ENCODE measurements at regions not wholly inside any gene's neighbourhood (a gene's known extent, or its start where the extent isn't known, plus 50 kb on each side); places are given as distances from the start of the nearest gene placed in this dataset.
"Not testable (repeated sequence)": the region's sequence is repeated elsewhere in the genome, so short reads cannot be mapped to it uniquely, and the experiment has no call there.

DNA sequence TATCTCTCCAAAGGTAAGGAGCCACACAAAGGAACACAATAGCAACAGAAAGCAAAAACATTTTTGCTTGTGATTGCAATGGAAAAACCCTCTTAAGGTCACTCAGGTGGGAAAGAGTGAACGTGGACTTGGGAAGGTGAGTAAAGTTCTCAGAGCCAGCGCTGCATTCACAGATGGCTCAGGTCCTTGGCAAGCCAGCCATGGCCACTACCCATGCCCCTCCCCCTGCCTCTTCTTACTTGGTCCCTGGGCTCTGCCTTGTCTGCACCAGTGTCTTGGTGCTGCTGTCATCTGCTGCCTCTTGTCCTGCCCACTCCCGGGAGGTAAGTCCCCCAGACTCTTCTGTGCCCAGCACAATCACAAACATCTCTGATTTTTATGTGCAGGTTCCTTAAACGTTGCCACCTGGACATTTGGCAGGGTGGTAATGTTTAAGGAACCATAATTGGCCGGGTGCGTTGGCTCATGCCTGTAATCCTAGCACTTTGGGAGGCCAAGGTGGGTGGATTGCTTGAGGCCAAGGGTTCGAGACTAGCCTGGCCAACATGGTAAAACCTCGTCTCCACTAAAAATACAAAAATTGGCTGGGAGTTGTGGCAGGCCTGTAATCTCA is 74.6 kb downstream of the FEM1C start:
- ATAC-seq: no peak

DNA sequence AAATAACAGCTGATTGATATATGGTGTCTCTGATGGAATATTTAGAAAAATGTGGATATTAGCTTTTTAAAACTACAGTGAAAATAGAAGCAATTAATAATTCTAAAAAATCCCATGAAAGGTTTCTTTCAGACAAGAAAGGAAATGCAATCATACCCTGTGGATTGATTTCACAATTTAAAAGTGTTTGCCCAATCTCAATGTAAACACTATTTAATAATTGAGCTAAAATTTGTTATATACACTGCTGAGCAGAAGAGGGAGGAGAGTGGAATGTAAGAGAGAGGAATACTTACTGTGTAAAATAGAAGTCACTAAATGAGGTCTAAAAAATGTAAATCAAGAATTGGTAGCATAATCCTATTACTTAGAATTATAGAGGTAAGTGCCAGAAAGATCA is 76.9 kb downstream of the FEM1C start:
- ATAC-seq: no peak

DNA sequence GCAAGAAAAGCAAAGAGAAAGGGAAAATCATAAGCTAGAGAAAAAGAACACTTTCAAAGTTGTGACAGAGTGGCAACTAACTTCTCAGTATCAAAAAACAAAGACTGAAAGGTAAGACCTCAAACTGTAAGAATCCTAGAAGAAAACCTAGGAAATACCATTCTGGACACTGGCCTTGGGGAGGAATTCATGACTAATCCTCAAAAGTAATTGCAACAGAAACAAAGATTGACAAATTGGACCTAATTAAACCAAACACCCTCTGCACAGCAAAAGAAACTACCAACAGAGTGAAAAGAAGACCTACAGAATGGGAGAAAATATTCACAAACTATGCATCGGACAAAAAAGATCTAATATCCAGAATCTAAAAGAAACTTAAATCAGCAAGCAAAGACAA is 79.1 kb downstream of the FEM1C start:
- no peak for ATAC-seq

DNA sequence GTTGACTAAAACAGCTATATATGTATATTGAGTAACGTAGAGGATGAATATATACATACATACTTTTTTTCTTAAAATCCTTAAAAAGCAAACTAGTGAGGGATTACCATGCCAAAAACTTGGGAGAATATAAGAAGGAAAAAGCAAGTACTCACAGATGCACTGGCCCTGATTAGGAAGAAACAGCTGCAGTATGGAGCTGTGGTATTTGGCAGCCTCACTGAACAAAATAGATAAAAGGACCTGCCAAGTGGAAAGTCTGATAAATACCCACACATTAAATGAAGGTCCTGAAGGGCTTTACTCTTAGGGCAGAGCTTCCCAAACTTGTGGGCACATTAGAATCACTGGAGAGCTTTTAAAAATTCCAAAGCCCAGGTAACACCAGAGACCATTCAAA is 80.6 kb downstream of the FEM1C start:
- no peak for ATAC-seq

DNA sequence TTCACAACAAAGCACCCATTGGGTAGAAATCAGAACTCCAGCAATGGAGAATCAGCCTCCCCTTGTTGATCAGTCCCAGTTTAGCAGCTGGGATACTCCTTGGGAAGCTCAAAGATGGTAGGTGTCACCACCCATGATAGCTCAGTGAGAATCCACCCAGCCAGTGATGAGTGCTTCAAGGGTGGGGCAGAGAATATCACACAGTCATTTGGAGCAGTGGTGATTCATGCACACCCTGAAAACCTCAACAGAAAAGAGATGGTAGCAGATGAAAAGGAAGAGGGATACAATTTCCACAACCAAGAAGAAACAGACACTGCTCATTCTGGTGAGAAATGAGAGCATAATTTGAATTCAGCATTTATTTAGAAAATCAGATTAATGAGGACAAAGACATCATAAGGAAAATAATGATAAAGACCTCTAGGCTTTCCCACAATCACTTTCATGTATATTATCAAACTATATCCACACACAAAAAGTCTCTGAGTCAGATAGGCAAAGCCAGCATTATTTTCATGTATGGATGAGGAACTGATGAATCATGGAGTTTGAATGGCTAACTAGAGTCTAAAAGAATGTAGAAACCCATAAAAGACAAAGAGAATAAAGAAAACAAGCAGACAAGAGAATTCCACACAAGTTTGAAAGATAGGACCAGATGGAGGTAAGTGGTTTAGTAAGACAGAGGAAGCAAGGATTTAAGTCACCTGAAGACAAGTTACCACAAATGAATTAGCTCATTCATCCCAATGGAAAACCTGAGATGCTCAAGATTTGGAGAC is 82.9 kb downstream of the FEM1C start:
- ATAC-seq: peak; percentile 92

DNA sequence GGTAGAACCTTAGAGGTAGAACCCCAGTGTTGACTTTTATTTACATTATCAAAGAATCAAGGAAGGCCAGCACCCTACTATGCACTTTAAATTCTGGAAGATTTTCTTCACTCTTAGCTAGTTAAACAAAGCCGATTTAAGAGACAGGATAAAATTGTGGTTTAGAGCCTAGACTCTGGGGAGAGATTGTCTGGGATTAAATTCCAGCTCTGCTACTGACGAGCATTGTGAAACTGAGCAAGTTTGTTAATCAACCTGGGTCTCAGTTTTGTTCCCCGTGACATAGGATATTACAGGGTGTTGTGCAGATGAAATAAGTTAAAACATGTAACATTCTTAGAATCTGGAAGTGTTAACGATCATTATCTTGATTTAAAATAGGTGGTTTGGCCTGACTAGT is 83.5 kb downstream of the FEM1C start:
- no peak for ATAC-seq

DNA sequence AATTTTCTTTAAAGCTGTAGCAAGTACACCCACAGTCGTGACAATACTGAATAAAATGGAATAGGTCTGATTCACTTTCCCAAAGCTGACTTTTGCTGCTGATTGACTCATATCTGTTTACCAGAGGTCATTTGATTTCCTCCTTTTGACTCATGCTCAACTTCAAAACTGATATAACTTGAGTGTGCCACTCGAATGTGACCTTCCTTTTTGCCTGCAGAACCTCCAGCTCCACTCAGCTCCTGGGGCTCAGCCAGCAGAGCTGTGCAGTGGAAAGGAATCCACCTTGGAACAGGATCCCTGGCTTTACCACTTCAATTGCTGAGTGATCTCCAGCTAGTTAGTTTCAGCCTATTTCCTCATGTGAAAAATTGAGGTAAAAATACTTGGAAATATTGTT is 84.1 kb downstream of the FEM1C start:
- ATAC-seq: peak; percentile 90

DNA sequence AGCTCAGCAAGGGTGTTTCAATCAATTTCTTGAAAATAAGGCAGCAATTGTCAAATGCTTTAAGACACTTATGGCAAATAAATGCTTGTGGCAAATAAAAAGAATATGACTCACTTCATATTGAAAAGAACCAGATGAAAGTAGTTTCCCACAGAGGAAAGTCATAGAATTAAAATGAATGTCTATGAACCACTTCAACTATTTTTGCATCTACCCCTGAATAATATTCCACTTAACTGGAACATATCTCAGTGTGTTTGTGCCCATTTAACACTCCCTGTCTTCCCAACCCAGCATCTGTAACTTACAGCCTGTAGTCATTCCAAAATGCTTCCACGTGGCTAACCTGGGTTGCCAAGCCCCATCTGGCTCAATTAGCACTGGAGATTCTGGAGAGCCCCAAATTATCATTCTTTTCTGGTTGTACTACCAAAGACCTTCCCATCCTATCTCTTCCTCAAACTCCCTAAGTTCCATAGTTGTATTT is 84.7 kb downstream of the FEM1C start:
- no peak for ATAC-seq

DNA sequence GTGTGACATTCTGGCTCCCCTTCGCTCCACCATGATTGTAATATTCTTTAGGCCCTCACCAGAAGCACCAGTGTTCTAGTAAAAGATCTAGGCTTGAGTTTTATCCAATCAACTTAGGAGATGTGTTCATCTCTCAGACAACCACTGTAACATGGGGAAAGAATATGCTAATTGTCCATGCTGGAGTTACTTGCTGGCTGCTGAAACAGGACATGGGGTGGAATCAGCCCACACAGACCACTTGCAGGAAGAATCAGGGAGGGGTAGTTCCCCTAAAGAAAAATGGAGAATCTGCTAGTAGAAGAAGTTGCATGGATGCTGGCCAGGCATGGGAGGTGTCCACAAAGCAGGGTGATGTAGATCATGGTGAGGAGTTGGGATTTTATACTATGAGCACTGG is 86.2 kb downstream of the FEM1C start:
- no peak for ATAC-seq

DNA sequence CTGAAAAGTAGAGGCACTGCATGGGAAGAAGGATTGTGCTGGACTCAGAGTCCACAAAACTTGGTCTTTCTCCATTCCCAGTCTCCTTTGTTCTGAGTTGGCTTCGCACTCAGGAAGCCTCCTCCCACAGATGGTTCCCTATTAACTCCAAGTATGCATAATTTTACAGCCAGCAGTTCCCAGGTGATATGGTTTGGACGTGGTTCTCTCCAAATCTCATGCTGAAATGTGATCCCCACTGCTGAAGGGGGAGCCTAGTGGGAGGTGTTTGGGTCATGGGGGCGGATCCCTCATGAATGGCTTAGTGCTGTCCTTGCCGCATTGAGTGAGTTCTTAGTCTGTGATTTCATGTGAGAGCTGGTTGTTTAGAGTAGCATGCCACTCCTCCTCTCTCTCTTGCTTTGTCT is 86.6 kb downstream of the FEM1C start:
- ATAC-seq: no peak

DNA sequence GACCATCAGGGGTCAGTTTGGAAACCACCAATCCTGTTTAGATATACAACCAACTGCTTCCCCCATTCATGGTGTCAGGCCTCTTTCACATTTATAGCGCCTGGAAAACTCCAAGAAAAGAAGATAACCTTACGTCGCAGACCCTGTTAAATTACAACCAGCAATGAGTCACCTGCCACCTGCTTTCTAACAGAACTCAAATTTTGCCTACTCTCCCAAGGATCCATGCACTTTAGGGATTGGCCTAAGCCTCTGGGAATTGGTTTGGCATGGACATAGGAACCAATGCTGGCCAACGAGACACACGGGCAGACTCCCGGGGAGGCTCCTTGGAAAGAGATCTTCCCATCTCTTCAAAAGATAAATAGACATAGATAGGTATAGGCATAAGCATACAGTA is 87.0 kb downstream of the FEM1C start:
- ATAC-seq: no peak

DNA sequence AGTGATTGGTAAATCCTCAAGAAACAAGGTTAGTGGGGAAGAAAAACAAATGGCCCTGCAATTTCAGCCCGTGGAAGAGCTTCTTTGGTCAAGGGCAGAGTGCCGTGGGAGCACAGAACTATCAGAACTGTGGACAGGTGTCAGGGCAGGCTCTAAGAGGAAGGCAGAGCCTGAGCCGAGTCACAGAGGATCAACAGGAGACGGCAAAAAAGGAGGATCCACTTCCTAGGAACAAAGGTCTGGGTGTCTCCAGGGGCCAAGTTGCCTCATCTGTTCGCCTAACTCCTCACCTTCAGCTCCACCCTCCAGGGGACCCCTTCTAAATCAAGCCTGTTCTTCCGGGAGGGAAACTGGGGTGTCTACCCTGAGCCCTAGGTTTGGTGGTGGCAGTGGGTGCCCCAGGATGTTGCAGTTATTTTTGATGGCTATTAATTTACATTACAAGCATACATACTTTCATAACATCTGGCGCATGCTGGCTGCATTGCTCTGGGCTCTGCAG is 88.0 kb downstream of the FEM1C start:
- ATAC-seq: no peak

DNA sequence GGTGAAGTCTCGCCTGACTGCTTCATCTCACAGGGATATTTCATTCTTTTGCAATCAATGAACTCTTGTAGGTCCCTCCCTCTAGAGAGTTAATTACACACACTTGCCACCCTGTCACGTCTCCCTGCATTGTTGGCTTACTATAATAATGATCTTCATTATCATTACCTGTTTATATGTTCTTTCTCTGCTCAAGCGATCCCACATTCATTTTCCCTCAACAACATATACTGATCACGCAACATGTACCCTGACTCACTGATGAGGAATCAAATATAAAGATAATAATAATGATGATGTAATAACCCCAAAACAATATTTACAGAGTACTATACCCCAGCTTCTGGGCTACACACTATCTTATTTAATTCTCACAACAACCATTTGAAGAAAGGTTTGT is 88.5 kb downstream of the FEM1C start:
- no peak for ATAC-seq

DNA sequence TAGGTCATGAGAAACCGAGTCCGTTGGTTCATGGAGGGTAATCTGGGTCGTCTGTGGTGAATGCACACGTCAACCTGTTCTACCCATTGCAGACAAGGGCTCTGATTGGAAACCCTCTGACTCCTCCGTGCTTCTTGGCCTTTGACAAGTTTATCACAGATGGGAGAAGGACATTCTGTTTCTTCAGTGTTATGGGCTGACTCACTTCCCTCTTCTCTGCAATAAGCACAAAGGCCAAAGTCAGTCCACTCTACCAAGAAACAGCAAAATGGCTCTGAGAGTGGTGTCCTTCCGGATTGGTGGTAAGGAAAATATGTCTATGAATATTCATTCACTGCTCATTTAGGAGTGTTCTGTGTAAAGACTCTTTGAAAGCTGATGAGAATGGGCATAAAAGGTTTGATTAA is 89.3 kb downstream of the FEM1C start:
- ATAC-seq: peak; percentile 15

DNA sequence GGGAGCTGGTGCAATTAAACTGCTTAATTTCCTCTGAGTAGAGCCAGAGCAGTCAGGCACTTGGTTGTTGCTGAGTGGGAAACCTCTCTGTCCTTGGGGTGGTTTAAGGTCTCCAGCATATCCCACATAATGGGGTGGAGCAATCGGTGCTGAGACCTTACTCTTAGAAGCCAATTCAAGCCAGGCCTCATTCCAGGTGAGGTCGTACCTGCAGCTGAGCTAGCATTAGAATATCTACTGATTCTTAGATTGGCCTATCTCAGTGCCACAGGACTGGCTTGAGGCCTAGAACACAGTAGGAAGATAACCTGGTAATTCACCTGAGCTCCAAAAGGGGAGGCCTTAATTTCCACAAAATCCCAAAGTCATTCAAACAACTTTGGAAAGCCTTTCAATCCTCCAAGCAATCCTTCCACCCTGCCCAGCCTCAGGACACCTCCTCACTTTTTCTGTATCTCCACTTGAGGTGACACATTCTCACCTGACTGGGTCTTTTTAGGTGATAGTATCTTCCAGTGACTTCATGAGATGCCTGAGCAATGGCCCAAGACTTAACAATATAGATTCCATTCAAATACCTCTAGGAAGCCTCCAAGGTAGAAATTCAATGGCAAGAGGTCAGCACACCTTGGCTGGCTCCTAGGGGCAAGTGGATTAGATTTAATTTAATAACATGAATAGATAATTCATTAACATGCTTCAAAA is 91.0 kb downstream of the FEM1C start:
- no peak for ATAC-seq

DNA sequence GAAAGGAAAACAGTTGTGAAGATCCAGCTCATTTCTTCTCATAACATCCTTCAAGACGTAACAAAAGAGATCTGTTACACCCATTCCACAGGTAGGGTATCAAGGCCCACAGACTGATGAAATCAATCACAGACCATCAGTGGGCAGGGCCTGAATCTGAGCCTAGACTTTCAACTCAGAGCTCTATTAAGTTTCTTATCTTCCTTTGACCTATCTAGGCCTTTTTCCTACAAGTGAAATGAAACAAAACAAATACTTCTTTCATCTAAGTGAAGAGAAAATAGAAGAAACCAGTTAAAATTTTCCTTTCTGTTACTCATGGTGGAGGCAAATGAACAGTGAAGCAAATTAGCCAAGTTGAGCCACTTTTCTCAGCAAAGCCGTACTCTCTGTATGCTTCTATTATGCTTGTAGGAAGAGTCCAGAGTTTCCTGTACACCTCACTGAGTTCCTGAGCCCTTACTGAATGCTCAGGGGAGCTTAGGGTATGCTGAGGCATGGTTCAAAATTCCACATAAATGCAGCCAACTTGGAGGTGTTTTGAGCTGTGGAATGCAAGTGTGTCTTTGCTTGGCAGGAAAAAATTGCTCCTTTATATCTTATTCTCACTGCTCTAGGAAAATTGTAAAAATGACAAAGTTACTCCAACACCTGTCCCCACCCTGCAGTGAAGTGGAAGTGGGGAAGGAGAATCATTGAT is 91.9 kb downstream of the FEM1C start:
- no peak for ATAC-seq

DNA sequence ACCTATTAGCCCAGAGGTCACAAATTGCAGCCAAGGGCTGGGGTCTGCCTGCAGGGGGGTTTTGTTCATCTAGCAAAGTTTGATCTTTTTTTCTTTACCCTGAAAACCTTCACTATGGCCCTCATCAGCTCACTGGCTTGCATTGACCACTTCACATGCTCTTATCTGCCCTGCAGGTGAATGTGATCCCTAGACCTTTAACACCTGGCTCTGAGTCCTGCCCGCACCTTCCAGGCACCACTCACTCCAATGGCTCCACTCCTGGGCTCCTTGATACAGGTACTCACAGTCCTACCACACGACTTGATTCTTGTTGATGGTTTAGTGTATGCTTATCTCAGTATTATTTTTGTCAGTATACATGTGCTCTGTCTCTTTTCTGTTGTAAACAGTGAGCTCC is 92.5 kb downstream of the FEM1C start:
- ATAC-seq: no peak

DNA sequence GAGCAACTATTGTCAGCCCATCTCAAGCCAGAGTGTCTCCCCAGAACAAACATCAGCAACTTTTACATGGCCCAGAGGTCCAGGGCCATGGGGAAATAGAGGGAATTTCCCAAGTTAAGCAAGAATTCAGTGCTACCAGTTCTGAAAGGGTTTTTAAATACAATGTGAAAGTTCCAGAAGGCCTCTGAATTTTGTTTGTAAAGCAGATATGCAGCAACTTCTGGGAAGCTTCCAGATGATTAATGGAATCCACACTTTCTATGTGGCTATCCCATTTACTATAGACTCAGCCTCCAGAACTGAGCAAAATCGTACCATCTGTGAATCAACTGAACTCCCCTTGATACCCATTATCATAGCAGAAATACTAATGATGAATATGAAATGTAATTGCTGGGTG is 93.8 kb downstream of the FEM1C start:
- ATAC-seq: no peak

DNA sequence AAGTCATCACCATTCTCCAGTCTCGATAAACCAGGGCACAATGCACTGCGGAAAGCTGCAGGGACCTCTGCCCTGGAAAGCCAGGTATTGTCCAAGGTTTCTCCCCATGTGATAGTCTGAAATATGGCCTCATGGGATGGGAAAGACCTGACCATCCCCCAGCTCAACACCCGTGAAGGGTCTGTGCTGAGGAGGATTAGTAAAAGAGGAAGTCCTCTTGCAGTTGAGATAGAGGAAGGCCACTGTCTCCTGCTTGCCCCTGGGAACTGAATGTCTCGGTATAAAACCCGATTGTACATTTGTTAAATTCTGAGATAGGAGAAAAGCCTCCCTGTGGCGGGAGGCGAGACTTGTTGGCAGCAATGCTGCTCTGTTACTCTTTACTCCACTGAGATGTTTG is 95.9 kb downstream of the FEM1C start:
- not testable (repeated sequence) for ATAC-seq

DNA sequence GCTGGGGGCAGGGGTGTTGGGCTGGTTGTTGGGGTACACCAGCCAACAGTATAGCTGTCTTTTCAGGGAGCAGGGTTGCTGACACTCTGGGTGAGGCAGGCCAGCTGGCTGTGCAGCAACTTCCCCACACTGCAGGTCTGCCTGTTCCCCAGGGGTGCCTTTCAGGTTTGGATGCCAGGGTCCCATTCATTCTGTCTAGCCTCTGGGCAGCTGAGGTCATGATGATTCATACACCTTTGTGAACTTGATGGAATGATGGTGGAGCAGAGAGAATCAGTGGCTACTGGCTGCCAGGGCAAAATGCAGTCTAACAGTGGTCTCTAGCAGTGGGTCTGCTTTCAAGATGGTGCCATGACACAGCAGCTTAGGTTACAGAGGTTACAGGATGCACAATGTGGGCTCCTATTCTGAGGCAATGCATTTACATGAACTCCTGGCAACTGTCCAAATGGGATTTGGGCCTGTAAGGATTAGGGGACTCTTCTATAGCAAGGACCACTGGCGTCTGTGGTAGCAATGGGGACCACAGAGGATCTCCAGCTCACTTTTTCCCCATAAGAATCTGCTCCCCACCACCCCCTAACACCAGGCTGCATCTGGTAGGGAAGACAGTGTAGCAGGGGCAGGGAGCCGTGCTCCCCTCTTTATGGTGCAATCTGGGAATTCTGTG is 103.7 kb downstream of the FEM1C start:
- ATAC-seq: peak; percentile 55

DNA sequence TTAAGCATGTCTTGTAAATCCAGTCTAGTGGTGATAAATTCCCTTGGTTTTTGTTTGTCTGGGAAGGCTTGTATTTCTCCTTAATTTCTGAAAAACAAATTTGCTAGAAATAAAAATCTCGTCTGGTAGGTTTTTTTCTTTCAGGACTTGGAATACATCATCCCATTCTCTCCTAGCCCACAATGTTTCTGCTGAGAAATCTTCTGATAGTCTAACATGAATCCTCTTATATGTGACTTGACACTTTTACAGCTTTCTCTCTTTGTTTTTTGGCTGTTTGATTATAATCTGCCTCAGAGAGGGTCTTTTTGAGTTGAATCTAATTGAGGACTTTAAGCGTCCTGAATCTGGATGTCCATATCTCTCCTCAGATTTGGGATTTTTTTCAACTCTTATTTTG is 104.9 kb downstream of the FEM1C start:
- ATAC-seq: no peak

DNA sequence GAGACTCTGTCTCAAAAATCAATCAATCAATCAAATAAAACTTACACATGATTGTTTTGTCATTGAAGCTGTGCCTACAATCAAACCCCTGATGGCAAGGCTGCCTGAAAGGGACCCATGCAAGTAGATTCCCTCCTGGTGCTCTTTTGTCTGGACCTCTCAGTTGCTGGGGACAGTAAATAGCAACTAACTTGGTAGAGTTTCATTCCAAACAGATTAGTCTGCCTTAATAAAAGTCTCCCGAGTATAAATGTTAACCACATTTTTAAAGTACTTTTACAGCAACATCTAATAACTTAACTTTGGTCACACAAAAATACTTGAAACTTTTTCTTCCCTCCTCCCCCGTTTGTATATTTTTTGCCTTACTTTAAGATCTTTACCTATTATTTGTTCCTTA is 105.5 kb downstream of the FEM1C start:
- ATAC-seq: no peak
